ENCODE measurements at regions not wholly inside any gene's neighbourhood (a gene's known extent, or its start where the extent isn't known, plus 50 kb on each side); places are given as distances from the start of the nearest gene placed in this dataset.

GRCh38 chr11:16412525-16413172 is 56.3 kb upstream of the SOX6 start:
- DNase-seq, result no peak

- DNase-seq, result no peak
These were observed 54.1 kb upstream of the SOX6 start for GRCh38 chr11:16410479-16410878.

- no peak for DNase-seq
These were observed 52.3 kb upstream of the SOX6 start for GRCh38 chr11:16408619-16409018.

GRCh38 chr11:16406226-16406625 is 49.9 kb upstream of the SOX6 start:
- DNase-seq, result no peak
